Cardiac muscle cell (in vitro differentiated cells and primary cell): ENCODE measurements at regions not wholly inside any gene's neighbourhood (a gene's known extent, or its start where the extent isn't known, plus 50 kb on each side); places are given as distances from the start of the nearest gene placed in this dataset.

Source experiments
- DNase-seq, 2 donors: peaks; one replicate each; pipeline versions ENCODE4 v3.0.0 to v3.0.0-alpha.2; 2010 to 2017; ENCODE audit warnings: low read depth in 1 of 2, low spot score in 1 of 2
- H3K27ac ChIP-seq: fragments of 200-600 bp; sonication (generic); 2 replicates; pipeline ENCODE4 v1.5.1; 2016
- H3K27me3 ChIP-seq: fragments of 200-600 bp; sonication (generic); 2 replicates; pipeline ENCODE4 v1.6.0; 2016; ENCODE audit warnings: control low read depth
- H3K36me3 ChIP-seq: fragments of 200-600 bp; sonication (generic); 2 replicates; pipeline ENCODE4 v1.5.1; 2016; ENCODE audit warnings: control low read depth
- H3K4me1 ChIP-seq: fragments of 200-600 bp; sonication (generic); 2 replicates; pipeline ENCODE4 v1.8.1; 2017; ENCODE audit warnings: low read depth, mild to moderate bottlenecking, mixed run types
- H3K4me3 ChIP-seq: fragments of 200-600 bp; sonication (generic); 2 replicates; pipeline ENCODE4 v1.5.1; 2016; ENCODE audit warnings: mild to moderate bottlenecking
- H3K9me3 ChIP-seq: fragments of 200-600 bp; sonication (generic); 2 replicates; pipeline ENCODE4 v1.5.1; 2017; ENCODE audit warnings: low read depth, mild to moderate bottlenecking, control low read depth
- TF ChIP-seq, protein P1 (sequence below): IDR thresholded peaks from 2 replicates; pipeline ENCODE4 v1.5.1; 2012; ENCODE audit warnings: low read depth, mild to moderate bottlenecking, low read length

GRCh38 chr17:70374496-70374895 lies 205.2 kb downstream of the KCNJ2 start:
- no peak for DNase-seq
- TF ChIP-seq, protein P1, sequence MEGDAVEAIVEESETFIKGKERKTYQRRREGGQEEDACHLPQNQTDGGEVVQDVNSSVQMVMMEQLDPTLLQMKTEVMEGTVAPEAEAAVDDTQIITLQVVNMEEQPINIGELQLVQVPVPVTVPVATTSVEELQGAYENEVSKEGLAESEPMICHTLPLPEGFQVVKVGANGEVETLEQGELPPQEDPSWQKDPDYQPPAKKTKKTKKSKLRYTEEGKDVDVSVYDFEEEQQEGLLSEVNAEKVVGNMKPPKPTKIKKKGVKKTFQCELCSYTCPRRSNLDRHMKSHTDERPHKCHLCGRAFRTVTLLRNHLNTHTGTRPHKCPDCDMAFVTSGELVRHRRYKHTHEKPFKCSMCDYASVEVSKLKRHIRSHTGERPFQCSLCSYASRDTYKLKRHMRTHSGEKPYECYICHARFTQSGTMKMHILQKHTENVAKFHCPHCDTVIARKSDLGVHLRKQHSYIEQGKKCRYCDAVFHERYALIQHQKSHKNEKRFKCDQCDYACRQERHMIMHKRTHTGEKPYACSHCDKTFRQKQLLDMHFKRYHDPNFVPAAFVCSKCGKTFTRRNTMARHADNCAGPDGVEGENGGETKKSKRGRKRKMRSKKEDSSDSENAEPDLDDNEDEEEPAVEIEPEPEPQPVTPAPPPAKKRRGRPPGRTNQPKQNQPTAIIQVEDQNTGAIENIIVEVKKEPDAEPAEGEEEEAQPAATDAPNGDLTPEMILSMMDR, result no peak

GRCh38 chr17:70375406-70375805 lies 206.1 kb downstream of the KCNJ2 start:
- Histone ChIP-seq H3K27me3 (no peaks in the 10 kb centered on the region), H3K27ac (no peak overlapping the region), H3K9me3 (no peaks in the 10 kb centered on the region), H3K36me3 (no peaks in the 10 kb centered on the region), H3K4me1 (no peaks in the 10 kb centered on the region), H3K4me3 (no peak overlapping the region)
- DNase-seq, result no peak
- TF ChIP-seq, protein P1, result no peak

More at GRCh38 chr17:70374496-70374895, 205.2 kb downstream of the KCNJ2 start:
- Histone ChIP-seq H3K9me3 (no peaks in the 10 kb centered on the region), H3K4me1 (no peaks in the 10 kb centered on the region), H3K27me3 (no peaks in the 10 kb centered on the region), H3K36me3 (no peaks in the 10 kb centered on the region), H3K4me3 (no peak overlapping the region), H3K27ac (no peak overlapping the region)

DNA sequence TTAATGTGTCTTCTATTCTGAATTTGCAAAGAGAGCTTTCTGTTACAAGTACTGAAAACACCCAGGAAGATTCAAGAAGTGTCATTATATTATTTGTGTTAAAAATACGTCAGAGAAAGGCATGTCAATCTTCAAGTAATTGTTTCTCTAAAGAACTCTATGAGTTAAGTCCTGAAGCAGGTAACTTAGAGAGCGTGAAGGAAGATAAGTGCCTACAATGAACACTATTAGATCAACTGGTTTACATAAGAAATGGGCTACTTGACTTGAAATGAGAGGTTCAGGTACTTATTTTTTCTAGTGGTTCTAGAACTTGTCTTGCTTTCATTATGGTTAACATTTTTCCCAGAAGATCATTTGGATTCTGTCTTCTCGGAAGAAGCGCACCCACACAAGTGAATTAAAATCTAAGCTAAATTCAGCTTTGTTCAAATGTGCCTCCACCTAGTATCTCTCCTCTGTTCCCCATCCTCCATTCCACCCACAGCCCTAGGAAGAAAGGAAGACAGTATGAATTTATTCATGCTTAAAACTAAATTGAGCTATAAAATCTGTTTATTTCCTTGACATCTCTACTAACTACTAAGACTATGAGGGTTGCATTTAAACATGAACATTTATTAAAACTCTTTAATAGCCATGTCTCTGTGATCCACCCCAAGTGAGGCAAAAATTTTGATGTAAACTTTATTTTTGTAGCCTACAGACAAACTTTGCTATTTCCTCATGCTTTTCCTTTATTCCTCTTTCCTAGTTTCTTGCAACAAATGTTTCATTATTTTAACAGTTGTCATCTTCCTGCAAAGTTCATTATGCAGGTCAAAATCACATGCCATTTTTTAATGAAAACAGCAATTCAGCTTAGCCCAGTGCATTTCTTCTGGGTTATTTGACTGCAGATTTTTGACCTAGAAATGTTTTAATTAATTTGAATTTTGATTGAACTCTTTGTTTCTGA lies 206.8 kb downstream of the KCNJ2 start:
- H3K27me3 ChIP-seq, result no peaks in the 10 kb centered on the region
- TF ChIP-seq, protein P1, result no peak
- no peak overlapping the region for H3K27ac ChIP-seq
- no peaks in the 10 kb centered on the region for H3K4me1 ChIP-seq
- H3K9me3 ChIP-seq, result no peaks in the 10 kb centered on the region
- H3K36me3 ChIP-seq, result no peaks in the 10 kb centered on the region
- H3K4me3 ChIP-seq, result no peak overlapping the region
- no peak for DNase-seq

DNA sequence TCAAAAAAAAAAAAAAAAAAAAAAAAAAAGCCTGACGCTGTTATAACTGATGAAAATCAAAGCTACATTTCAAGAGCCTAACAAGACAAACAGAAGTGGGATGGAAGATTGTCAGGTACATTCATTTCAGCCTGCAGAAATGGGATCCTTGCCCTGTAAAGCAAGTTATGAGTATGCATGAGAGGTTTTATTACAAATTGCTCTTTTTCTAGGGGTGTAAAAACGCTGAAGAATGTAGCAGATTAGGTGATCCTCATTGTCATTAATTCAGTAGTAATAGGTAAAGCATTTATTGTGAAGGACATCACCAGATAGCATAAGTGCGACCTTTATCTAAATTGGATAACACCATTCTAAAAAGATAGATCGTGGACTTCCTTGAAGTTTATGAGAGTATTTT lies 208.3 kb downstream of the KCNJ2 start:
- no peaks in the 10 kb centered on the region for H3K9me3 ChIP-seq
- H3K36me3 ChIP-seq, result no peaks in the 10 kb centered on the region
- TF ChIP-seq, protein P1, result no peak
- H3K27me3 ChIP-seq, result no peaks in the 10 kb centered on the region
- no peak overlapping the region for H3K4me3 ChIP-seq
- no peak overlapping the region for H3K27ac ChIP-seq
- DNase-seq, result no peak
- H3K4me1 ChIP-seq, result no peaks in the 10 kb centered on the region

GRCh38 chr17:70378076-70378475 lies 208.7 kb downstream of the KCNJ2 start:
- no peak for DNase-seq
- no peaks in the 10 kb centered on the region for H3K9me3 ChIP-seq
- TF ChIP-seq, protein P1, result no peak
- H3K27me3 ChIP-seq, result no peaks in the 10 kb centered on the region
- no peaks in the 10 kb centered on the region for H3K36me3 ChIP-seq
- no peaks in the 10 kb centered on the region for H3K4me1 ChIP-seq
- H3K27ac ChIP-seq, result no peak overlapping the region
- no peak overlapping the region for H3K4me3 ChIP-seq
